ENCODE measurements at regions not wholly inside any gene's neighbourhood (a gene's known extent, or its start where the extent isn't known, plus 50 kb on each side); places are given as distances from the start of the nearest gene placed in this dataset.
"Not testable (repeated sequence)": the region's sequence is repeated elsewhere in the genome, so short reads cannot be mapped to it uniquely, and the experiment has no call there.

- DNase-seq (ENCODE audit: low read depth), result no peak
Measured at GRCh38 chr10:120204877-120205276, 252.2 kb upstream of the PLPP4 start.

- no peak for DNase-seq (ENCODE audit: low read depth)
Measured at GRCh38 chr10:120205368-120206018, 251.5 kb upstream of the PLPP4 start.

GRCh38 chr10:120208488-120208887 lies 248.5 kb upstream of the PLPP4 start:
- DNase-seq (ENCODE audit: low read depth), result no peak

GRCh38 chr10:120209124-120209762 lies 247.8 kb upstream of the PLPP4 start:
- no peak for DNase-seq (ENCODE audit: low read depth)

GRCh38 chr10:120212275-120212674 lies 244.8 kb upstream of the PLPP4 start:
- DNase-seq (ENCODE audit: low read depth), result no peak

GRCh38 chr10:120213283-120213682 lies 243.7 kb upstream of the PLPP4 start:
- not testable (repeated sequence) for DNase-seq (ENCODE audit: low read depth)

GRCh38 chr10:120217736-120218135 lies 239.3 kb upstream of the PLPP4 start:
- DNase-seq (ENCODE audit: low read depth), result no peak

- peak; percentile 18 for DNase-seq (ENCODE audit: low read depth)
Measured at GRCh38 chr10:120221873-120222485, 235.0 kb upstream of the PLPP4 start.

- no peak for DNase-seq (ENCODE audit: low read depth)
Measured at GRCh38 chr10:120229641-120230040, 227.4 kb upstream of the PLPP4 start.

GRCh38 chr10:120239695-120240094 lies 217.3 kb upstream of the PLPP4 start:
- not testable (repeated sequence) for DNase-seq (ENCODE audit: low read depth)

- no peak for DNase-seq (ENCODE audit: low read depth)
Measured at GRCh38 chr10:120251821-120252442, 205.1 kb upstream of the PLPP4 start.

- DNase-seq (ENCODE audit: low read depth), result no peak
Measured at GRCh38 chr10:120253131-120253530, 203.9 kb upstream of the PLPP4 start.

- DNase-seq (ENCODE audit: low read depth), result no peak
Measured at GRCh38 chr10:120260456-120260855, 196.6 kb upstream of the PLPP4 start.

- DNase-seq (ENCODE audit: low read depth), result no peak
Measured at GRCh38 chr10:120262857-120263547, 194.0 kb upstream of the PLPP4 start.

- no peak for DNase-seq (ENCODE audit: low read depth)
Measured at GRCh38 chr10:120266022-120266421, 191.0 kb upstream of the PLPP4 start.

- no peak for DNase-seq (ENCODE audit: low read depth)
Measured at GRCh38 chr10:120270906-120271305, 186.1 kb upstream of the PLPP4 start.

GRCh38 chr10:120271696-120272095 lies 185.3 kb upstream of the PLPP4 start:
- DNase-seq (ENCODE audit: low read depth), result no peak

- no peak for DNase-seq (ENCODE audit: low read depth)
Measured at GRCh38 chr10:120272350-120272749, 184.7 kb upstream of the PLPP4 start.

- no peak for DNase-seq (ENCODE audit: low read depth)
Measured at GRCh38 chr10:120278069-120278468, 179.0 kb upstream of the PLPP4 start.

GRCh38 chr10:120279196-120279595 lies 177.8 kb upstream of the PLPP4 start:
- DNase-seq (ENCODE audit: low read depth), result no peak

GRCh38 chr10:120282421-120282820 lies 174.6 kb upstream of the PLPP4 start:
- DNase-seq (ENCODE audit: low read depth), result no peak

GRCh38 chr10:120282846-120283492 lies 174.1 kb upstream of the PLPP4 start:
- no peak for DNase-seq (ENCODE audit: low read depth)
